ENCODE measurements at regions not wholly inside any gene's neighbourhood (a gene's known extent, or its start where the extent isn't known, plus 50 kb on each side); places are given as distances from the start of the nearest gene placed in this dataset.

DNA sequence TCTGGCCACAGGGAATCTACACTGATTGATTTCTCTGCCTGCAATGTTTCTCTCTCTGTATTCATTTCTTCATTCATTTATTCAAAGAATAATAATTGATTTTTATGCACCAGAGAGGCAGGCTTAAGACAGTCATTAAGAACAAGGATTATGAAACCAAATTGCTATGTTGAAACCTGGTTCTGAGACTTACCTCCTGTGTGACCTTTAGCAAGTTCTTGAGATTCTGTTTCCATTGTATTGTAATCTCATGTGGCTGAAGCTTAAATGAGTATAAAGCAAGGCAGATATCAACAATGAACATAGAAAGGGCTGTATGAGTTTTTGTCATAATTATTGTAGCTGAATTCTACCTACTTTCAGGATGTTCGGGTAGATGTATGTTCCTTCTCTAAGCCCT, 129.6 kb upstream of the GRIA1 start:
- TF ChIP-seq, protein P1, sequence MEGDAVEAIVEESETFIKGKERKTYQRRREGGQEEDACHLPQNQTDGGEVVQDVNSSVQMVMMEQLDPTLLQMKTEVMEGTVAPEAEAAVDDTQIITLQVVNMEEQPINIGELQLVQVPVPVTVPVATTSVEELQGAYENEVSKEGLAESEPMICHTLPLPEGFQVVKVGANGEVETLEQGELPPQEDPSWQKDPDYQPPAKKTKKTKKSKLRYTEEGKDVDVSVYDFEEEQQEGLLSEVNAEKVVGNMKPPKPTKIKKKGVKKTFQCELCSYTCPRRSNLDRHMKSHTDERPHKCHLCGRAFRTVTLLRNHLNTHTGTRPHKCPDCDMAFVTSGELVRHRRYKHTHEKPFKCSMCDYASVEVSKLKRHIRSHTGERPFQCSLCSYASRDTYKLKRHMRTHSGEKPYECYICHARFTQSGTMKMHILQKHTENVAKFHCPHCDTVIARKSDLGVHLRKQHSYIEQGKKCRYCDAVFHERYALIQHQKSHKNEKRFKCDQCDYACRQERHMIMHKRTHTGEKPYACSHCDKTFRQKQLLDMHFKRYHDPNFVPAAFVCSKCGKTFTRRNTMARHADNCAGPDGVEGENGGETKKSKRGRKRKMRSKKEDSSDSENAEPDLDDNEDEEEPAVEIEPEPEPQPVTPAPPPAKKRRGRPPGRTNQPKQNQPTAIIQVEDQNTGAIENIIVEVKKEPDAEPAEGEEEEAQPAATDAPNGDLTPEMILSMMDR (IDR thresholded peaks at IDR 0.05) = no peak

DNA sequence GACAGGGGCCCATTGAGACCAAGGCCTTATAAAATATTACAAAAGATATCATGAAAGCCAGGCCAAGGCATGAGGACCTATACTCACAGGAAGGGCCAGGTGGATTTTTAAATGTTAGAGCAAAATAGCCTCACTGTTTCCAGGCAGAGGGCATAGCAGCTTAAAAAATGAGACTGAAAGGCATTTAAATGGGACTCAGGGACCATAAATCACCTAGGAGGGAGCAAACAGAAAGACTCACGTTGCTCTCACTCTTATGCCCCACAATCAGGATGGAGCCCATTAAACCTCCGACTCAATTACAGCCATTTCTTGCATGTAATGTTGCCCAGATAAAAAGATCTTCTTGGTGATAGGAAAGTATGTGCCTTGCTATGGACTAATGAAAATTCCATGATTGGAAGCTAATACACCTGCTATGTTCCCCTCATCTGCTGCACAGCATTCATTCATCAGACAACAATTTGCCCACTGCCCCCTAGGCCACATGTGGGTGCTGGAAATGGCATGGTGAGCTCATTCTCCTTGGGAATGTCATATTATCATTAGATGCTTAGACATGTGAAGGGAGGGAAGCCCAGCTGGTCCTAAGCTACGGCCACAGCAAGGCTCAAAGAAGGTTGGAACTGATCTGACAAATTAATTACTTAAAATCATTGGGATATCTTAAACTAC, 128.6 kb upstream of the GRIA1 start:
- ChIA-PET CTCF (no interaction called here), POLR2A (no interaction called here)
- Mint-ChIP-seq H3K4me1 (no peaks in the 10 kb centered on the region), H3K9me3 (peaks cover 3% of the 10 kb centered on the region), H3K27ac (no peak overlapping the region), H3K36me3 (ENCODE audit: low read depth) (no peaks in the 10 kb centered on the region), H3K27me3 (no peaks in the 10 kb centered on the region), H3K4me3 (no peak overlapping the region)
- TF ChIP-seq, protein P1 (IDR thresholded peaks at IDR 0.05) = no peak
- DNase-seq (no peak), ATAC-seq (ENCODE audit: low read depth) (no peak)
- intact Hi-C loops (cut with micrococcal nuclease) = no loop called here

More for the DNA sequence above, 129.6 kb upstream of the GRIA1 start:
- Mint-ChIP-seq H3K4me1 (no peaks in the 10 kb centered on the region), H3K4me3 (no peak overlapping the region), H3K27ac (no peak overlapping the region), H3K9me3 (peaks cover 3% of the 10 kb centered on the region), H3K36me3 (ENCODE audit: low read depth) (no peaks in the 10 kb centered on the region), H3K27me3 (no peaks in the 10 kb centered on the region)
- ChIA-PET POLR2A (no interaction called here), CTCF (no interaction called here)
- ATAC-seq (ENCODE audit: low read depth) (no peak), DNase-seq (no peak)
- intact Hi-C loops (cut with micrococcal nuclease) = no loop called here

DNA sequence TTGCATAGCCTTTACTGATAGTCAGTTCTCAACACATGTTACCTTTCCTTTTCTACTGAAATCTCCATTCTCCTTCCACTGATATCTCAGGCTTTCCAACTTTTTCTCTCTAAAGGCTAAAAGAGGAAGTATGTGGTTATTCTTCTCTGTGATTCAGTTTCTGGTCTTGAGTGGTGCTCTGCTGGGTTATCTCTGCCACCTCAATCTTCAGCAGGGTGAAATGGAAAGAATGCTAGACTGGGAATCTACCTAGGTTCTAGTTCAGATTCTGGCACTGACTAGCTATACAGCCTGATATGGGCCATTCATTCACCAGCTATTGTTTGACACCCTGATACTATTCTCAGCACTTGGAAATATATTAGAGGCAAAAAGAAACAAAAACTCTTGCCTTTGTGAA, 124.9 kb upstream of the GRIA1 start:
- POLR2A ChIA-PET = no interaction called here
- ATAC-seq (ENCODE audit: low read depth) (no peak), DNase-seq (no peak)
- no peaks in the 10 kb centered on the region for H3K9me3 Mint-ChIP-seq
- no peaks in the 10 kb centered on the region for H3K4me1 Mint-ChIP-seq
- H3K36me3 Mint-ChIP-seq (ENCODE audit: low read depth) = no peaks in the 10 kb centered on the region
- no peaks in the 10 kb centered on the region for H3K27me3 Mint-ChIP-seq
- H3K4me3 Mint-ChIP-seq = no peak overlapping the region
- no peak overlapping the region for H3K27ac Mint-ChIP-seq
- TF ChIP-seq, protein P1 (IDR thresholded peaks at IDR 0.05) = no peak
- intact Hi-C loops (cut with micrococcal nuclease) = no loop called here
- CTCF ChIA-PET = no interaction called here

DNA sequence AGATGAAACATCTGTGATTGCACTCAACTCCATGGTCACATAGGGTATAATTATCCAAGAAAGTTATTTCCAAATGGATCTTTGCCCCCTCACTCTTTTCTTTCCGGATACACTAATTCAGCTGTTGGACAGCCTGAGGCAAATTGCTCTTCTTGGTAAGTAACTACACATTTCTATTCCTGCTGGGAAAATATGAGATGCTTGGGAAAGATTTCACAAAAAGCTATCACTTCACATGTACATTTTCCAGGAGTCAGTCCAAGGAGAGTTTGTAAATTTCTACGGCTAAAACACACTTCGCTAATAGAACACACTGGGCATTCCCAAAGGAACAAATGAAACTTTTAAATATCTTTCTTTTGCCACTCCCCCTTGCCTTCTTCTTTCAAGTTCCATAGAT, 123.0 kb upstream of the GRIA1 start:
- Mint-ChIP-seq H3K9me3 (no peaks in the 10 kb centered on the region), H3K4me3 (no peak overlapping the region), H3K4me1 (no peaks in the 10 kb centered on the region), H3K36me3 (ENCODE audit: low read depth) (no peaks in the 10 kb centered on the region), H3K27me3 (no peaks in the 10 kb centered on the region), H3K27ac (no peak overlapping the region)
- ATAC-seq (ENCODE audit: low read depth) (no peak), DNase-seq (no peak)
- CTCF ChIA-PET = no interaction called here
- intact Hi-C loops (cut with micrococcal nuclease) = no loop called here
- TF ChIP-seq, protein P1 (IDR thresholded peaks at IDR 0.05) = no peak
- POLR2A ChIA-PET = no interaction called here

DNA sequence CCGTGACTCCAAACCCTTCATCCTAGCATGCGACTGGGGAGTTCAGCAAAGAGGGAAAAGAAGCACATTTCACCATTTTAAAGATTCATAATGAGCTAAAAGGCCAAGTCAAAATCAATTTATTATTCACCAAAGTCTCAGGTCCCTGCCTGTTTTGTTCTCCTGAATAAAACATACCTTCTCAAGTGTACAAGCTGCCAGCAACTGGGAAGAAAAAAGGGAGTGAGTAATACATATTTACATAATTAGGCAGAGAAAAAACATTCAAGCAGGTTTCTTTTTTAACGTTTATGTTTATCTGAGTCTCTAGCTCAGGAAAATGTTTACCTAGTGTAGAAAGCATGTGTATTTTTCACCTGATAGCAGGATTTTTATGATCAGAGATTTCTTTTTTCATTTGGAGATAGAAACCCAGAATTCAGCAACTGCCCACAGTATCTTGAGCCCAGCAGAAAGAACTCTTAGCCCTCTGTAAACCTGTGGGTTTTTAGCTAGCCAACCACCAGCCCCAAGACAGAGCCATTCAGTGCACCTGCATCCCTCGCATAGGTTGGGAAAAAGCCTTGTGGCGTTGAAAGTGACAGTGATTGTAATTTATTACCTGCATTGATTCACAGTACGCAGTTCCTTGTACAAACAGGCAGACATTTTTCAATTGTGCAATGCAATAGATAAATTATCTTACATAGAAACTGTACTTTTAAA, 117.9 kb upstream of the GRIA1 start:
- intact Hi-C loops (cut with micrococcal nuclease) = no loop called here
- H3K27me3 Mint-ChIP-seq = no peaks in the 10 kb centered on the region
- DNase-seq (no peak), ATAC-seq (ENCODE audit: low read depth) (no peak)
- ChIA-PET POLR2A (no interaction called here), CTCF (no interaction called here)
- TF ChIP-seq, protein P1 (IDR thresholded peaks at IDR 0.05) = no peak
- H3K4me1 Mint-ChIP-seq = no peaks in the 10 kb centered on the region
- no peak overlapping the region for H3K27ac Mint-ChIP-seq
- H3K36me3 Mint-ChIP-seq (ENCODE audit: low read depth) = no peaks in the 10 kb centered on the region
- no peak overlapping the region for H3K4me3 Mint-ChIP-seq
- H3K9me3 Mint-ChIP-seq = no peaks in the 10 kb centered on the region

Data from activated B cell treated with CpG ODN at 0.5 μM for 24 hours (primary cell).